HG03159 (cell line): ENCODE measurements at regions not wholly inside any gene's neighbourhood (a gene's known extent, or its start where the extent isn't known, plus 50 kb on each side); places are given as distances from the start of the nearest gene placed in this dataset.
"Not testable (repeated sequence)": the region's sequence is repeated elsewhere in the genome, so short reads cannot be mapped to it uniquely, and the experiment has no call there.

Experiments used
- ATAC-seq: cut with Tn5 transposase; IDR thresholded peaks from one replicate; pipeline ENCODE4 v1.9.1; 2021; ENCODE audit warnings: mild to moderate bottlenecking, moderate library complexity; ENCODE audit not compliant: unreplicated experiment

DNA sequence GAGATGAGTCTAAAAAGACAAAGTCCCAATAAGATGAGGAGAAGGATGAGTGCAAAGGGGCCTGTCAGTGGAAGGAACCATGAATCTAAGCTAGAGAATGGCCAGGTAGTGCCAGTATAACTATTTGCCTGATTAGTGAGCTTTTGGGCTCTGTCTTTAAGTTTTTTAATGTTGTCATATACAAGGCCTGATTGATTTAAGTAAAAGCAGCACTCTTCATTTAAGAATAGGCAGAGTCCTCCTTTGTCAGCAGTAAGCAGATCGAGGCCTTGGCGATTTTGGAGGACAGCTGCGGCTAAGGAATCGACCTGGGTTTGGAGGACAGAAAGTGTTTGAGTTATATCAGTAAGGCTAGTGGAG, 753.4 kb upstream of the ADGRB3 start:
- no peak for ATAC-seq

GRCh38 chr6:67880939-67881705, 754.0 kb upstream of the ADGRB3 start:
- no peak for ATAC-seq

GRCh38 chr6:67880343-67880742, 754.7 kb upstream of the ADGRB3 start:
- ATAC-seq: not testable (repeated sequence)

- not testable (repeated sequence) for ATAC-seq
Measured at GRCh38 chr6:67879928-67880327, 755.2 kb upstream of the ADGRB3 start.

DNA sequence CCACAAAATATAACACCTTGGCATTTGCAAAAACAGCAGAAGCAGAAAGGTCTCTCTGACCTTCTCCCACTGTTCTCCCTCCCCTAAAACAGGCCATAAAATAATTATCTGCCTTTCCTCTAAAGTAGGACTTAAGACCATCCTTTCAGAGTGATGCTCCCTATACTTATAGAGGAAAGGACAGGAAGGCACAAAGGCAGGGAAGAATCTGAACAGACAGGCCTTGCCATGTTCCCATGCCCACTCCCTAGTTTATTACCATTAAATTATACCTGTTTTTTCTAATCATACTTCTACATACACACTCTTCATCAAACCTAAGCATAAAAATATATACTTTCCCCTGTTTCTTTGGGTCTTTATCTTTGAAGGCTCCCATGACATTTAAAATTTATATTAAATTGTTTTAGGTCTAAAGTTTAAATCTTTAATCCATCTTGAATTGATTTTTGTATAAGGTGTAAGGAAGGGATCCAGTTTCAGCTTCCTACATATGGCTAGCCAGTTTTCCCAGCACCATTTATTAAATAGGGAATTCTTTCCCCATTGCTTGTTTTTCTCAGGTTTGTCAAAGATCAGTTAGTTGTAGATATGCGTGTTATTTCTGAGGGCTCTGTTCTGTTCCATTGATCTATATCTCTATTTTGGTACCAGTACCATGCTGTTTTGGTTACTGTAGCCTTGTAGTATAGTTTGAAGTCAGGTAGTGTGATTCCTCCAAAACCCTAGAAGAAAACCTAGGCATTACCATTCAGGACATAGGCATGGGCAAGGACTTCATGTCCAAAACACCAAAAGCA, 755.8 kb upstream of the ADGRB3 start:
- not testable (repeated sequence) for ATAC-seq

DNA sequence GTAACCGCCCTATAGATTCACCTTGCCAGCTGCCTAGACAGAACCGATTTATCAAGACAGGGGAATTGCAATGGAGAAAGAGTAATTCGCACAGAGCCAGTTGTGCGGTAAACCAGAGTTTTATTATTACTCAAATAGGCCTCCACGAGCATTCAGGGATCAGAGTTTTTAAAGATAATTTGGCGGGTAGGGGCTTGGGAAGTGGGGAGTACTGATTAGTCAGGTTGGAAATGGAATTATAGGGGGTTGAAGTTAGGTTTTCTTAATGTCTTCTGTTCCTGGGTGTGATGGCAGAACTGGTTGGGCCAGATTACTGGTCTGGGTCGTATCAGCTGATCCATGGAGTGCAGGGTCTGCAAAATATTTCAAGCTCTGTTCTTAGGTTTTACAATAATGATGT, 756.9 kb upstream of the ADGRB3 start:
- not testable (repeated sequence) for ATAC-seq

DNA sequence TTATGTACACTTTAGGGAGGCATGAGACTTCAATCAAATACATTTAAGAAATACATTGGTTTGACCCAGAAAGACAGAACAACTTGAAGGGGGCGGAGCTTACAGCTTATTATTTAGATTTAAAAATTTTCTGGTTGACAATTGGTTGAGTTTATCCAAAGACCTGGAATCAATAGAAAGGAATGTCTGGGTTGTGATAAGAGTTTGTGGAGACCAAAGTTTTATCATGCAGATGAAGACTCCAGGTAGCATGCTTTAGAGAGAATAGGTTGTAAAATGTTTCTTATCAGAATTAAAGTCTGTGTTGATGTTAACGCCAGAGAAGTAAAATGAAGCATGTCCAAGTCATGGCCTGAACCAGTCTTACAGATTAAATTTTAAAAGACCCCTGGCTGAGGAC, 757.8 kb upstream of the ADGRB3 start:
- no peak for ATAC-seq

DNA sequence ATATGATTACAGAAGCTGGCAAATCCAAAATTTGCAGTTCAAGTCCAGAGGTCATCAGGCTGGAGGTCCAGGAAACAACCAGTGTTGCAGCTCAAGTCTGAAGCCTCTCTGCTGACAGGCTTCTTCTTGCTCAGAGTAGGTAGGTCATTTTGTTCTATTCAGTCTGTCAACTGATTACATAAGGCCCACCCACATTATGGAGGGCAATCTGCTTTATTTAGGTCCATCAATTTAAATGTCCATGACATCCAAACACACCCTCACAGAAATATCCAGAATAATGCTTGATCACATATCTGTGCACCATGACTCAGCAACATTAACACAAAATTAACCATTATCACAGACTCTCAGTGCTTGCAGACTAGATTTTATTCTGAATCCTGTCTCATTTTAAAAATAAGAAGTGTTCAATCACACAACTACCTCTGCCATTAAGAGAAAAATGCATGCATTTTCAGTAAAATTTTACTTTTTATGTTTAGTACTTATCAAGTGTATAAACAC, 759.2 kb upstream of the ADGRB3 start:
- ATAC-seq: no peak

- ATAC-seq: no peak
Measured at GRCh38 chr6:67870321-67870720, 764.8 kb upstream of the ADGRB3 start.

DNA sequence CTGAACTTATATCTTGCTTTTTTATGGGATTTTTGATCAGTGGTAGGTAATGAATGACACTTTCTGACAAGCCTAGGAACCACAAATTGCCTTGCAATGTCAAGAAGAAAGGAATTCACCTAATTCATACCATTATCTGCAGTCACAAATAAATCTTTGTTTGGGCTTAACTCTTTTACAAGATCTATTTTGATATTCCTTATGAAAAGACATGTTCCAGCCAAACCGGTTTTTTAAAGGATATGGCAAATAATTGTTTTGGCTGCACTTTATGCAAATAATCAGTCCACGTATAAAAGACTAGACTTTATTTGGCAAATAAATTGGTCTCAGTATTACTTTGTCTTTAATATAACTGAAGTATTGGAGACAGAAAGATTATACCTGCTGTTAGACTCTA, 771.7 kb upstream of the ADGRB3 start:
- ATAC-seq: no peak

DNA sequence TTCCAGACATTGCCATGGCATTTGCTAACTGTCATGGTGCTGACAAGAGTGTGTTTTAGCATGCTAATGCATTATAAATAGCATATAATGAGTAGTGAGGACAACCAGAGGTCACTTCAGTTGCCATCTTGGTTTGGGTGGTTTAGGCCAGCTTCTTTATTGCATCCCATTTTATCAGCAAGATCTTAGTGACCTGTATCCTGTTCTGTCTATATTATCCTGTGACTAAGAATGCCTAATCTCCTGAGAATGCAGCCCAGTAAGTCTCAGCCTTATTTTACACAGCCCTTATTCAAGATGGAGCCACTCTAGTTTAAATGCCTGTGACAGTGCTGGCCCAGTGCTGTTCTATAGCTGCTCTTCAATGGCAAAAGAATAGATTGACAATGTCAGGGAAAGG, 781.0 kb upstream of the ADGRB3 start:
- ATAC-seq: no peak

DNA sequence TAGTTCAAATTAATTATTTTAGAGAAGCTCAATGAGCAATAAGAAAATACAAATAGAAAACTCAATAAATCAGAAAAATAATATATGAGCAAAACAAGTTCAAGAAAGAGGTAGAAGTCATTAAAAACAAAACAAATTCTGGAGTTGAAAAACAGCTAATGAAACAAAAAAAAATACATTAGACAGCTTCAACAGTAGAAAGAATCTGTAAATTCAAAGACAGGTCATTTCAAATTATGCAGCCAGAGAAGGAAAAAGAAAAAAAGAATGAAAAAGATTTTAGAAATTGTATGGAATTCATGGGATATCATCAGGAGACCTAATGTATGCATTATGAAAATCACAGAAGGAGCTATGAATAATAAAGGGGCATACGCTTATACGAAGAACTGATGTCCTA, 795.3 kb upstream of the ADGRB3 start:
- no peak for ATAC-seq

GRCh38 chr6:67825201-67825895, 809.7 kb upstream of the ADGRB3 start:
- no peak for ATAC-seq

DNA sequence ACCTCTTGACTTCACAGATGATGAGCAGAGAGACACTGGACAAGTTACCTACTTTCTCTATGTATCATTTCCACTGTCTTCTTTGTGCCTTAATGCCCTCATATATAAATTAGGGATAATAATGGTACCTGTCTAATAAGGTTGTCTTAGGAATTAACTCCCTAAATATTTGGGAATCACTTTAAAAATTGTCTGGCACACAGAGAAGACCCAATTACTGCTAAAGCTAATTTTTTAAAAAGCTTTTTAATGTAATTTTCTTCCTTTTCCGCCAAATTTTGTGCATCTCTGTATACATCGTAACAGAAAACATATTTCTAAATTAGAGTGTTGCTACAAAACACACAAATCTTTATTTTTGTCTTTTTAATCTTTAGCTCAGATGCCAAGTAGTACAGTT, 816.8 kb upstream of the ADGRB3 start:
- no peak for ATAC-seq

DNA sequence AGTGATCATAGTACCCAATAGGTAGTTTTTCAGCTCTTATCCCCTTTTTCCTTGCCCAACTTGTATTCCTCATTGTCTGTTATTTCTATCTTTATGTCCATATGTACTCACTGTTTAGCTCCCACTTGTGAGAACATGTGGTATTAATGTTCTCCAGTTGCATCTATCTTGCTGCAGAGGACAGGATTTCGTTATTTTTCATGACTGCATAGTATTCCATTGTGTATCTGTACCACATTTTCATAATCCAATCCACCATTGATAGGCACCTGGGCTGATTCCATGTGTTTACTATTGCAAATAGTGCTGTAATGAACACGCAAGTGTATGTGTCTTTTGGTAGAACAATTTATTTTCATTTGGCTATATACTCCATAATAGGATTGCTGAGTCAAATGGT, 819.5 kb upstream of the ADGRB3 start:
- no peak for ATAC-seq

- ATAC-seq: no peak
Measured at GRCh38 chr6:67814262-67814661, 820.8 kb upstream of the ADGRB3 start.

DNA sequence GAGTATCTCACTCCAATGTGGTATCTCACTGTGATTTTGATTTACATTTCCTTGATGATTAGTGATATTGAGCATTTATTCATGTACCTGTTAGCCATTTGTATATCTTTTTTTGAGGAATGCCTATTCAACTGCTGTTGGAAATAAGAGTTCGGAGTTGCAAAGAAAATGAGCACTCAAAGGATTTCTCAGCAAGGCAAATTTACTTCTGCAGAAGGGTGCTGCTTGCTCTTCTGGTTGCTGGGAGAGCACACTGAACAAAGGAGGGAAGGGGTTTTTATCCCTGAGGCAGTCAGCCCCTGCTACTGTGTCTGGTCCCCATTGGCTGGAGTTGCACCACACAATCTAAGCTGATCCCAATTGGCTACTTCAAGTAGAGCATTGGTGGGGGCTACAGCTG, 822.4 kb upstream of the ADGRB3 start:
- ATAC-seq: no peak

- ATAC-seq: no peak
Measured at GRCh38 chr6:67812125-67812524, 823.0 kb upstream of the ADGRB3 start.

DNA sequence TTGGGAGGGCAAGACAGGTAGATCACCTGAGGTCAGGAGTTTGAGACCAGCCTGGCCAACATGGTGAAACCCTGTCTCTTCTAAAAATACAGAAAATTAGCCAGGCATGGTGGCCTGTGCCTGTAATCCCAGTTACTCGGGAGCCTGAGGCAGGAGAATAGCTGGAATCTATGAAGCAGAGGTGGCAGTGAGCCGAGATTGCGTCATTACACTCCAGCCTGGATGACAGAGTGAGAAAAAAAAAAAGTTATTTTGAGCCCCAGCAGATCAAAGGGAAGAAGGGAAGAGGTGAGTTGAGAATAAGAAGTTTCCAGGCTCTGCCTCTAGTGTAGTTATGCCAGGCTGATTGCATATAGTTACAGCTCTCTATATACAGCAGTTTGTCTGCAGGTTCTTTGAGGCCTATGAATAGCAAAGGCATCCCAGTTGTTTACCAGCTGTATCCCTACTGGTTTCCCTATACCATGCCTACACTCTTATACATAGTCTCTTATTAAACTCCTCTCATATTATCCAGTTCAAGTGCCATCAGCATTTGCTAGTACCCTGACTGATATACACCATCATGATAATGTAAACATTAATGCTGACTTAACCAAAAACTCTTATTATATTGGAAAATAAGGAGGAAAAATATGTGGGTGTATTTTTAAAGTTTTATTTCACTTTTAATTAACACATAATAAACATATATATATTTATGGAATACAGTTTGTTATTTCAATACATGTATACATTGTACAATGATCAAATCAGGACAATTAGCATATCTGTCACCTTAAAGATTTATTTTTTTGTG, 823.6 kb upstream of the ADGRB3 start:
- no peak for ATAC-seq

DNA sequence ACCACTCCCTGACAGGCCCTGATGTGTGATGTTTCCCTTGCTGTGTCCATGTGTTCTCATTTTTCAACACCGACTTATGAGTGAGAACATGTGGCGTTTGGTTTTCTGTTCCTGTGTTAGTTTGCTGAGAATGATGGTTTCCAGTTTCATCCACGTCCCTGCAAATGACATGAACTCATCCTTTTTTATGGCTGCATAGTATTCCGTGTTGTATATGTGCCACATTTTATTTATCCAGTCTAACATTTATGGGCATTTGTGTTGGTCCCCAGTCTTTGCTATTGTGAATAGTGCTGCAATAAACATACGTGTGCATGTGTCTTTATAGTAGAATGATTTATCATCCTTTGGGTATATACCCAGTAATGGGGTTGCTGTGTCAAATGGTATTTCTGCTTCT, 830.3 kb upstream of the ADGRB3 start:
- ATAC-seq: not testable (repeated sequence)

DNA sequence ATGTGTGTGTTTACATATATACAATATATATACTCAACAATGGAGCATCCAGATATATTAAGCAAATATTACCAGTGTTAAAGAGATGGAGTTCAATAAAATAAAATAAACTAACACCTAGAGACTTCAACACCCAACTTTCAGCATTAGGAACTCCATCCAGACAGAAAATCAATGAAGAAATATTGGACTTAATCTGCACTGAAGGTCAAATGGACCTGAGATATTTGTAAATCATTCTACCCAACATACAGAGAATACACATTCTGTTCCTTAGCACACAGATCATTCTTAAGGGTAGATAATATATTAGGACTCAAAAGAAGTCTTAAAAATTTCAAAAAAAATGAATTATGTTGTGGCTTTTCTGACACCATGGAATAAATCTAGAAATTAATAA, 832.3 kb upstream of the ADGRB3 start:
- no peak for ATAC-seq
